ENCODE measurements at regions not wholly inside any gene's neighbourhood (a gene's known extent, or its start where the extent isn't known, plus 50 kb on each side); places are given as distances from the start of the nearest gene placed in this dataset.

GRCh38 chr16:51409001-51409675, 258.1 kb upstream of the SALL1 start:
- DNase-seq (ENCODE audit: extremely low read depth in 1 of 2, low read depth in 1 of 2): no peak

- no peak for DNase-seq (ENCODE audit: extremely low read depth in 1 of 2, low read depth in 1 of 2)
Observed at GRCh38 chr16:51408357-51408756, 257.3 kb upstream of the SALL1 start.

DNA sequence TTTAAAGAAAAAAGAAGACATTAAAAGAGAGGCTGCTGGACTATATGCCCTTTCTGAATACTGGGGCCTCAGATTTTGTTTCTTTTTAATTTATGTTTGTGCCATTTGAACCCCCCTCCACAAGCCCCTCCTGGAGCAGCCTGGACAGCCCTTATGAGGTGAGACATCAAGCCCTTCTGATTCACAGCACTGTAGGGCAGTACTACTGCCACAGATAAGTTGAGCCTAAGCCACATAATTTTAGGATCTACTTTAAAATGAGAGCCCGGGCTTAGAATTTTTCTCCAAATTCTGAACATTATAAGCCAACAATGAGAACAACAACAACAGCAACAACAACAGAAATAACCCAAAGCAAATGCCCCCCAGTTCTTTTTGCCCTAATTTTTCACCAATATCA, 256.9 kb upstream of the SALL1 start:
- DNase-seq (ENCODE audit: extremely low read depth in 1 of 2, low read depth in 1 of 2): no peak

GRCh38 chr16:51407199-51407598, 256.1 kb upstream of the SALL1 start:
- no peak for DNase-seq (ENCODE audit: extremely low read depth in 1 of 2, low read depth in 1 of 2)

DNA sequence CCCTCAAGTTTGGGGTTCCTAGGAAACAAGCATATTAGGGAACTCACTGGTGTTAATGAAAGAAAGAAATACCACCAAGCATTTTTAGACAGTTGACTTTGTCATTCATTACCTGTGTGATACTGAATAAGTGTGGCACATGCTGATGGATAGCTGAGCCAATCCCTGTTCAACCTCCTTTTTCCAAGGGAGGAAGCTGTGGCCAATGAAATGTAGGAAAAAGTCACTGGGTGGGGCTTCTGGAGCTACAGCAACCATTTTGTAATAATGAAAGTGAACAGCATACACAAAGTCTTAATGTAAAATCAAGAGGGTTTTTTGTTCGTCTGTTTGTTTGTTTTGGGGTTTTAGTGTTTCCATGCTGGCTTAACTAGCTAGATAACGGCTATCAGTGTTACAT, 254.3 kb upstream of the SALL1 start:
- DNase-seq (ENCODE audit: extremely low read depth in 1 of 2, low read depth in 1 of 2): no peak

GRCh38 chr16:51404386-51404785, 253.3 kb upstream of the SALL1 start:
- DNase-seq (ENCODE audit: extremely low read depth in 1 of 2, low read depth in 1 of 2): no peak

- no peak for DNase-seq (ENCODE audit: extremely low read depth in 1 of 2, low read depth in 1 of 2)
Observed at GRCh38 chr16:51402785-51403184, 251.7 kb upstream of the SALL1 start.

GRCh38 chr16:51402298-51402697, 251.2 kb upstream of the SALL1 start:
- no peak for DNase-seq (ENCODE audit: extremely low read depth in 1 of 2, low read depth in 1 of 2)

DNA sequence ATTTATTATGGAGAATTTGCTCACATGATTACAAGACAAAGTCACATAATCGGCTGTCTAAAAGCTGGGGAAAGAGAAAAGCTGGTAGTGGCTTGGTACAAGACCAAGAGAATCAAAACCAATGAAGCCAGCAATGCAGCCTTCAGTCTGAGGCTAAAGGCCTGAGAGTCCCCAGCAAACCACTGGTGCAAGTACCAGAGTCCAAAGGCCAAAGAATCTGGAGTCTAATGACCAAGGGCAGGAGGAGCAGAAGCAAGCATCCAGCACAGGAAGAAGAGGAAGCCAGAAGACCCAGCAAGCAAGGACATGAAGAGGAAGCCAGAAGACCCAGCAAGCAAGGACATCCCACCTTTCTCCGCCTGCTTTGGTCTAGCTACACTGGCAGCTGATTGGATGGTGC, 250.6 kb upstream of the SALL1 start:
- DNase-seq (ENCODE audit: extremely low read depth in 1 of 2, low read depth in 1 of 2): no peak

DNA sequence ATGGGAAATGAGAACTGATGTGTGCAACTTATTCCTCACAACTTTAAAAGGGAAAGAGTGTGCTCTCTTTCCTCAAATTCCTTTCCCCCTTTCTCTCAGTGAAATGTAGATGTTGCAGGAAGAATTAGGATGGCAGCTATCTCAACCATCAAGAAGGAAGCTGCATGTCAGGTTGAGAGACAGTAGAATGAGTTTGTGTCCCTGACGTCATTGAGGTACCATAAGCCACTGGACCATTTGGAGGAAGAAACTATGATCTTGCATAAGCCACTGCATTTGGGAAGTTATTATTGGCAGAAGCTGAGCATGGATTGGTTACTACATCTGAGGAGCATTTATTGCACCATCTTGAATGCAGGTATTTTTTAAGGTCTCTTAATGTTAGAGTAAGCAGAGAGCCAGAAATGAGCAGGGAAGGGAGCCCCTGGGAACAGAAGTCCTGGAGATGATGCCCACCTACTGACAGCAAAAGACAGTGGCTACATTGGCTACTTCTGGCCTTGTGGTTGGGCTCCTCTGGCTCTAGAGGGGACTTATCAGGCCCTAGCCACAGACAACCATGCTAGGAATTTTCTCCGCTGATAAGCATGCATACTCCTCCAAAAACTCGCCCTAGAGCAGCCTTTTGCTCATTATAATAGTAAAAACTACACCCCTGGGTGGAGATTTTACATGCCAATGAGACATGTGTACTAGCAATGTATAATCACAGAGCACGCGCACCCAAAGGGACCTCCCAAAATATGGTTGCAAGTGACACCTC, 249.0 kb upstream of the SALL1 start:
- no peak for DNase-seq (ENCODE audit: extremely low read depth in 1 of 2, low read depth in 1 of 2)

DNA sequence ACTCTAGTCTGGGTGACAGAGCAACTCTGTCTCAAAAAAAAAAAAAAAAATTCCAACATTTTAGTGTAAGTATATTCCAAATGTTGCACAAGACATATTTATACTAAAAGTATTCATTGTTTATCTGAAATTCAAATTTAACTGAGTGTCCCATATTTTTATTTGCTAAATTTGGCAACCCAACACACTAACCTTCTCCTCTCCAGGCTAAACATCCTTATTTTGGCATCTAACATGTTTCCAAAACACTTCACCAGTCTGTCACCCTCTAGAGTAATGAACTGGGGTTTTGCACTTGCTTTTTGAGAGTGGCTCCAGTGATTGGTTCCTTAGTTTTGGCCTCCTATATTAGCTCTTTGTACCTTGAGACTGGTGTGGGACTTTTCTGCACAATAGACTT, 243.4 kb upstream of the SALL1 start:
- DNase-seq (ENCODE audit: extremely low read depth in 1 of 2, low read depth in 1 of 2): no peak

DNA sequence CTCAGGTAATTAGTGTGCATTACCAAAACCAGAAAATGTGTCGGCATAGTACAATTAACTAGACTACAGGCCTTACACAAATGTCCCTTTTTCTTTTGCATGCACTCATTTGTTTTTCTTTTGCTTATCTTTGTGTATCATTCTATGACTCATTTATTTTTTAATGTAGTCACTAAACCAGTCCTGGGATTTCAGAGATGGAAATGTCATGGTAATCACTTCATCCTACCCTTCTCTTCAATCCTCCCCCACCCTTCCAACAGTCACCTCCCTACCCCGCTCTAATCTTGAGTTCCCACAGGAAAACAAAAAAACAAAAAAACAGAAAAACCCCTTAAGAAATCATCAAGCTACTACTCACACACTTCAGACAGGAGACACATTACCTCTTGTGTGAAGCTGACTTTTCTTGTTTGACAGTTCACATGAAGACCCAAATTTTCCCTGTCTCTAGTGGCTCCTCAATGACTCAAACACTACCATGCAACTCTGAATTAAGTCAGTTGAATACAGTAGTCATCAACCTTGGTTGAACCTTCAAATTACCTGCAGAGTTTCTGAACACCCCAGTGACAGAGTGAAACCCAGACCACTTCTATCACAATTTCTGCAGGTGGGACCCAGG, 242.4 kb upstream of the SALL1 start:
- no peak for DNase-seq (ENCODE audit: extremely low read depth in 1 of 2, low read depth in 1 of 2)

- DNase-seq (ENCODE audit: extremely low read depth in 1 of 2, low read depth in 1 of 2): no peak
Observed at GRCh38 chr16:51392521-51393187, 241.6 kb upstream of the SALL1 start.

GRCh38 chr16:51391798-51392511, 240.9 kb upstream of the SALL1 start:
- DNase-seq (ENCODE audit: extremely low read depth in 1 of 2, low read depth in 1 of 2): no peak

- no peak for DNase-seq (ENCODE audit: extremely low read depth in 1 of 2, low read depth in 1 of 2)
Observed at GRCh38 chr16:51390877-51391276, 239.8 kb upstream of the SALL1 start.

- DNase-seq (ENCODE audit: extremely low read depth in 1 of 2, low read depth in 1 of 2): no peak
Observed at GRCh38 chr16:51389881-51390280, 238.8 kb upstream of the SALL1 start.

GRCh38 chr16:51388516-51388951, 237.5 kb upstream of the SALL1 start:
- no peak for DNase-seq (ENCODE audit: extremely low read depth in 1 of 2, low read depth in 1 of 2)

GRCh38 chr16:51383909-51384308, 232.8 kb upstream of the SALL1 start:
- no peak for DNase-seq (ENCODE audit: extremely low read depth in 1 of 2, low read depth in 1 of 2)

DNA sequence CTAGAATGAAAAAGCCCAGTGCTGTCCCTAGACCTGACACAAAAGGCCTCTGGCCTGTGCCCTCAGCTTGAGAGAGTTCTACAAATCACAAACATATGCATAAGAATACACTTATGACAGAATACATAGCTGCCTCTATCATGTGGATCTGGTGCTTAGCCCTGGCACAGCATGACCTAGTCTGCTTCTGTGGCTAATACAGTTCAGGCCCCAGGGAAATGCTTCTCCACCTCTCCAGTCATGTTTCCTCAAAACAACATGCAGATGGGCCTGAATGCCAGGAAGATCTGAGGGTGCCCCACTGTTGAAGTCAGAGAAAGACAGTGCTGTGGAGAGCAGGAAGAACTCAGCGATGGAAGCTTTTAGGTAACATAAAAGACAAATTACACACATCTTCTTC, 231.9 kb upstream of the SALL1 start:
- DNase-seq (ENCODE audit: extremely low read depth in 1 of 2, low read depth in 1 of 2): no peak

DNA sequence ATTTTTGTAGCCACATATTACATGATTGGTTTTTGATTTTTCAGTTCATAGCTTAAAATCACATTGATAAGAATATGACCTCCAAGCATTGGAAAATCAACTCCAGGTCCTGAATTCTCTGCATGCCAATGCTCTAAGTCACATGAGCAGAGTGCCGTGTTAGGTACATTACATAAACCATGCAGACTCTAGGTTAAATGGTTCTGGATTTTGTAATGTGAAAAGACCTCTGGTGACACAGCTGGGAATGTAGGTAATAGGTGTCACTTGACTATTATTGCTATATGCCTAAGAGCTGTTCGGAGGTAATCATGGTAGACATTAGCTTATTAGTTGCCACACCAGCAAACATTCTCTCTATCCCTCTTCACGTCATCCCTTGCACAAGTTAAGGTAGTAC, 231.1 kb upstream of the SALL1 start:
- DNase-seq (ENCODE audit: extremely low read depth in 1 of 2, low read depth in 1 of 2): no peak

DNA sequence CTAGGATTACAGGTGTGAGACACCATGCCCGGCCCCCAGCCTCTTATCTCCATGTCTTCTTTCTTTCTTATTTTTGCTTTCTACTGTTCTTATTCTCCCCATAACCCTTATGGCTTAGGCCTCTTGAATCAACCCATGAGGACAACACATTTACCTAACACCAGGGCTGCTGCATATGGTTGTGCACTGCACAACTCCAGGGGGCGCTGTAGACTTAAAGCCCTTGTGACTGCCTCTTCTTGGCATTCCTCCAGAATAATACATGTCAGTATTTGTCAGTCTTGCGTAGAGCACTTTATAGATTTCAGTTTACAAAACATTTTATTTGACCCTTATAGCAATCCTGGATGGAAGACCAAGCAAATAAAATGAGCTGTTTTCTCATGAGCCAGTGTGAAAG, 225.0 kb upstream of the SALL1 start:
- DNase-seq (ENCODE audit: extremely low read depth in 1 of 2, low read depth in 1 of 2): no peak
